ENCODE measurements at regions not wholly inside any gene's neighbourhood (a gene's known extent, or its start where the extent isn't known, plus 50 kb on each side); places are given as distances from the start of the nearest gene placed in this dataset.

DNA sequence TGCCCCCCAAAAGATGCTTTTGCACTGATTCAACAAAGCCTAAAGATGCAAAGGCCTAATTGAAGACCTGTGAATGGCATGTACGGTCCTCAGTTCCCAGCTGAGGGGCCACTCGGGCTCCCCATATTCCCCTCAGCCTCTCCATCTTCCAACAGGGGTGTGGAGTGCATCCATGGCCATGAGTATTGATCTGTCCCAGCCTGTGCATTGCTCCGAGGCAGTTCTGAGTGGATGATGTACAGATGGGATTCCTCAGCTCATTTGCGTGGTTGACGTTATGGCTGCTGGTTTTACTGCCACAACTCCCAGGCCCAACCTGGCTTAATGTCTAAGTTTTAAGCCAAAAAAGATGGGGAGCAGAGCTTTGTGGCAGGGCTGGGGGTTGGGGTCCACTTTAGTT lies 162.7 kb upstream of the ZNF267 start:
- TF ChIP-seq, protein P1, sequence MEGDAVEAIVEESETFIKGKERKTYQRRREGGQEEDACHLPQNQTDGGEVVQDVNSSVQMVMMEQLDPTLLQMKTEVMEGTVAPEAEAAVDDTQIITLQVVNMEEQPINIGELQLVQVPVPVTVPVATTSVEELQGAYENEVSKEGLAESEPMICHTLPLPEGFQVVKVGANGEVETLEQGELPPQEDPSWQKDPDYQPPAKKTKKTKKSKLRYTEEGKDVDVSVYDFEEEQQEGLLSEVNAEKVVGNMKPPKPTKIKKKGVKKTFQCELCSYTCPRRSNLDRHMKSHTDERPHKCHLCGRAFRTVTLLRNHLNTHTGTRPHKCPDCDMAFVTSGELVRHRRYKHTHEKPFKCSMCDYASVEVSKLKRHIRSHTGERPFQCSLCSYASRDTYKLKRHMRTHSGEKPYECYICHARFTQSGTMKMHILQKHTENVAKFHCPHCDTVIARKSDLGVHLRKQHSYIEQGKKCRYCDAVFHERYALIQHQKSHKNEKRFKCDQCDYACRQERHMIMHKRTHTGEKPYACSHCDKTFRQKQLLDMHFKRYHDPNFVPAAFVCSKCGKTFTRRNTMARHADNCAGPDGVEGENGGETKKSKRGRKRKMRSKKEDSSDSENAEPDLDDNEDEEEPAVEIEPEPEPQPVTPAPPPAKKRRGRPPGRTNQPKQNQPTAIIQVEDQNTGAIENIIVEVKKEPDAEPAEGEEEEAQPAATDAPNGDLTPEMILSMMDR (IDR thresholded peaks at IDR 0.05) = no peak
- TF ChIP-seq ZFX (IDR thresholded peaks at IDR 0.05; ENCODE audit: borderline replicate concordance) = no peak

Data from 22Rv1 (cell line).